ENCODE measurements at regions not wholly inside any gene's neighbourhood (a gene's known extent, or its start where the extent isn't known, plus 50 kb on each side); places are given as distances from the start of the nearest gene placed in this dataset.
"Not testable (repeated sequence)": the region's sequence is repeated elsewhere in the genome, so short reads cannot be mapped to it uniquely, and the experiment has no call there.

DNA sequence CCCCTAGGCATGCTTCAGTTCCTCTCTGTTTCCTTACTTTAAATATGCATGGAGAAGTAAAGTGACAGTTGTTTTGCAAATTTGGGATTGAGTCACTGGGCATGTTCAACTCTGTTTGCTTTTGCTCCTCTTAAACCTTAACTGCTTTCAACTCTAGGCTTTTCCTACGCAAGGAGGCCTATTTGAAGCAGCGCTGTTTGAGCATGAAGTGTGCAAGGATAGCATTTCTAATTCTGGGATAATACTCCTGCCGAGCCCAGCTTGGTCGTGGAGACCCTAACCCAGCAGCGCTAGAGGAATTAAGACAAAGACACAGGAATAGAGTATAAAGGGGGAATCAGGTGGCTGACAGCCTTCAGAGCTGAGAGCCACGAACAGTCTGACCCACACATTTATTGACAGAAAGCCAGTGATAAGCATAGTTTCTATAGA is 803.4 kb upstream of the CDH10 start:
- H3K4me3 ChIP-seq (ENCODE audit: insufficient read depth, low read length, poor library complexity, severe bottlenecking): no peak overlapping the region
- no peaks in the 10 kb centered on the region for H3K9me2 ChIP-seq (replicated peaks; ENCODE audit: insufficient read depth, low read length)
- no peaks in the 10 kb centered on the region for H3K36me3 ChIP-seq (ENCODE audit: low read length)
- H3F3A ChIP-seq (ENCODE audit: insufficient read depth): no peaks in the 10 kb centered on the region
- no peak for TF ChIP-seq EZH2phosphoT487 (conservative IDR thresholded peaks at IDR 0.05; ENCODE audit: low read length)
- H3K27me3 ChIP-seq (ENCODE audit: low read length): no peaks in the 10 kb centered on the region
- H3K79me2 ChIP-seq (ENCODE audit: insufficient read depth, low read length): no peaks in the 10 kb centered on the region
- H3K27ac ChIP-seq (ENCODE audit: low read depth, low read length): no peak overlapping the region
- no peaks in the 10 kb centered on the region for H4K20me1 ChIP-seq (ENCODE audit: low read depth, low read length)
- no peak overlapping the region for H2AFZ ChIP-seq (ENCODE audit: low read depth, low read length, severe bottlenecking)
- H3K9me3 ChIP-seq (ENCODE audit: insufficient read depth, low read length): no peaks in the 10 kb centered on the region
- no peak overlapping the region for H3K9ac ChIP-seq (ENCODE audit: low read length)
- no peak overlapping the region for H3K4me2 ChIP-seq (ENCODE audit: low read depth, low read length, poor library complexity, severe bottlenecking)

DNA sequence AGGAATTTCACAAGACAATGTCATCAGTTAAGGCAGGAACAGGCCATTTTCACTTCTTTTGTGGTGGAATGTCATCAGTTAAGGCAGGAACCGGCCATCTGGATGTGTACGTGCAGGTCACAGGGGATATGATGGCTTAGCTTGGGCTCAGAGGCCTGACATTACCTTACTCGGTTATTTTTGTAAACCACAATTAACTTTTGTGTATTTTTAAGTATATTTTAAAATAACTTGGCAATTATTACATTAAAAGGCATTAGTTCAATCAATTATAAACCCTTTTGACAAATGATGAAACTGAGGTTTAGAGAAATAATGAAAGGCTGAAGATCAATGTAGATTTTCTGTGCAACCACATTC is 801.3 kb upstream of the CDH10 start:
- not testable (repeated sequence) for H3K27me3 ChIP-seq (ENCODE audit: low read length); H3K79me2 ChIP-seq (ENCODE audit: insufficient read depth, low read length); H3K4me3 ChIP-seq (ENCODE audit: insufficient read depth, low read length, poor library complexity, severe bottlenecking); H3K9me2 ChIP-seq (replicated peaks; ENCODE audit: insufficient read depth, low read length); H3F3A ChIP-seq (ENCODE audit: insufficient read depth); H2AFZ ChIP-seq (ENCODE audit: low read depth, low read length, severe bottlenecking); H3K9ac ChIP-seq (ENCODE audit: low read length); H3K27ac ChIP-seq (ENCODE audit: low read depth, low read length); H3K36me3 ChIP-seq (ENCODE audit: low read length); H3K4me2 ChIP-seq (ENCODE audit: low read depth, low read length, poor library complexity, severe bottlenecking); H4K20me1 ChIP-seq (ENCODE audit: low read depth, low read length); H3K9me3 ChIP-seq (ENCODE audit: insufficient read depth, low read length)

DNA sequence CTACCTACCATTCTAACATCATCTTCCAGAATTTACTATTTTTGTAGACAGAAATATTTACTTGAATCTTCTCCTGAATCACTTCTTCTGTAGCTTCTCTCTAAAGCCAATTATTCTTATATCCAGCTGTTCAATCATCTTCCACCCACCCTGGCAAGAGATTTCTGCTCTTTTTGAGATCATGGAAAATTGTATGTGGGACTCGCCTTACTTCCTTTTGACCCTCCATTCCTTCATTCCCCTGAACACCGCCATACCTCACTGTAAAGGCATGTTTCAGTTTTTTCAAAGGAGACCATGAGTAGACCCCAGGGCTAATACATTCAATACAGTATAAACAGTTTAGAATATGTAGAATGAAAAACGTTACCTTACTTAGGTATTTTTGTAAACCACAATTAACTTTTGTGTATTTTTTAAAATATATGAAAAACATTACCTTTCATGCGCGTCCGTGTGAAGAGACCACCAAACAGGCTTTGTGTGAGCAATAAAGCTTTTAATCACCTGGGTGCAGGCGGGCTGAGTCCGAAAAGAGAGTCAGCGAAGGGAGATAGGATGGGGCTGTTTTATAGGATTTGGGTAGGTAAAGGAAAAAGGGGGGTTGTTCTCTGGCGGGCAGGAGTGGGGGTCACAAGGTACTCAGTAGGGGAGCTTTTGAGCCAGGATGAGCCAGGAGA is 800.7 kb upstream of the CDH10 start:
- not testable (repeated sequence) for H3K9me2 ChIP-seq (replicated peaks; ENCODE audit: insufficient read depth, low read length); H3K79me2 ChIP-seq (ENCODE audit: insufficient read depth, low read length); H4K20me1 ChIP-seq (ENCODE audit: low read depth, low read length); H3K27ac ChIP-seq (ENCODE audit: low read depth, low read length); H3K9ac ChIP-seq (ENCODE audit: low read length); H3K4me3 ChIP-seq (ENCODE audit: insufficient read depth, low read length, poor library complexity, severe bottlenecking); H3K4me2 ChIP-seq (ENCODE audit: low read depth, low read length, poor library complexity, severe bottlenecking); H3K36me3 ChIP-seq (ENCODE audit: low read length); H3F3A ChIP-seq (ENCODE audit: insufficient read depth); H3K27me3 ChIP-seq (ENCODE audit: low read length); H3K9me3 ChIP-seq (ENCODE audit: insufficient read depth, low read length)
- peak overlapping the region; percentile 89 for H2AFZ ChIP-seq (ENCODE audit: low read depth, low read length, severe bottlenecking)

DNA sequence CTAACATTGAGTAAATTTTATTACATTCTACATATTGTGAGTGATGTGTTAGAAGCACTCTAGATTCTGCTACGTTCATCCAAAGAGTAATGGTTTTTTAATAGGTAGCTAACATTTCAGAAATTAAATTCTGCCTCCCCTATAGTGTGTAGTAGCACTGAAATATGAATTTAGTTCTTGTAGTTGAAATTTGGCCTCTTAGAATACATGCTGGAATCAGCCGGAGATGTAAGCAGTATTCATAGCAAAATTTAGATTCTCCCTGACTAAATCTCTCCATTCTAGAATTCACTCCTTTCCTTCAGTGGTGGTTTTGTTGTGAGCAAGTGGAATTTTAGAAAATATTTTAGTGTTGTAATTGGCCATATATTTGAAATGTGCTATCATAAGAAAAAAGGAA is 799.9 kb upstream of the CDH10 start:
- no peaks in the 10 kb centered on the region for H3K9me3 ChIP-seq (ENCODE audit: insufficient read depth, low read length)
- H3K9me2 ChIP-seq (replicated peaks; ENCODE audit: insufficient read depth, low read length): no peaks in the 10 kb centered on the region
- H3K79me2 ChIP-seq (ENCODE audit: insufficient read depth, low read length): no peaks in the 10 kb centered on the region
- H3K36me3 ChIP-seq (ENCODE audit: low read length): no peaks in the 10 kb centered on the region
- H3K4me2 ChIP-seq (ENCODE audit: low read depth, low read length, poor library complexity, severe bottlenecking): no peak overlapping the region
- H3K27ac ChIP-seq (ENCODE audit: low read depth, low read length): no peak overlapping the region
- H4K20me1 ChIP-seq (ENCODE audit: low read depth, low read length): no peaks in the 10 kb centered on the region
- H3F3A ChIP-seq (ENCODE audit: insufficient read depth): no peaks in the 10 kb centered on the region
- no peak overlapping the region for H3K9ac ChIP-seq (ENCODE audit: low read length)
- H2AFZ ChIP-seq (ENCODE audit: low read depth, low read length, severe bottlenecking): peak overlapping the region; percentile 89
- no peaks in the 10 kb centered on the region for H3K27me3 ChIP-seq (ENCODE audit: low read length)
- no peak overlapping the region for H3K4me3 ChIP-seq (ENCODE audit: insufficient read depth, low read length, poor library complexity, severe bottlenecking)
- no peak for TF ChIP-seq EZH2phosphoT487 (conservative IDR thresholded peaks at IDR 0.05; ENCODE audit: low read length)

DNA sequence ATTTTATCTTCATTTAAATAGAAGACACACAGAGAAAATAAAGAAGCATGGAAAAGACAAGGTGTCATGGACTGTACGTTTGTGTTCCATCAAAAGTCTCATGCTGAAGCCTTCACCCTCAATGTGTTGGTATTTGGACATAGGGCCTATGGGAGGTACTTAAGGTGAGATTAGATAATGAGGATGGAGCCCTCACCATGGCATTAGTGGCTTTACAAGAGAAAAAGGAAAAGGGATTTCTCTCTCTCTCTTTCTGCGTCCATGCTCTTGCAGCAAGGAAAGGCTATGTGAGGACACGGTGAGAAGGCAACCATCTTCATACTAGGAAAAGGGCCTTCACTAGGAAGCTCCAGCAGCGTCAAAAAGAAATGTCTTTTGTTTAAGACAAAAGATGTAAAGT is 797.0 kb upstream of the CDH10 start:
- Histone ChIP-seq H3K36me3 (ENCODE audit: low read length) (0 out of 2 replicates have a peak, but pooled peaks cover 2% of the 10 kb centered on the region), H3K9me2 (replicated peaks; ENCODE audit: insufficient read depth, low read length) (no peaks in the 10 kb centered on the region), H3K9ac (ENCODE audit: low read length) (no peak overlapping the region), H3K79me2 (ENCODE audit: insufficient read depth, low read length) (no peaks in the 10 kb centered on the region), H3F3A (ENCODE audit: insufficient read depth) (no peaks in the 10 kb centered on the region), H4K20me1 (ENCODE audit: low read depth, low read length) (no peaks in the 10 kb centered on the region), H2AFZ (ENCODE audit: low read depth, low read length, severe bottlenecking) (peak overlapping the region; percentile 16), H3K27me3 (ENCODE audit: low read length) (no peaks in the 10 kb centered on the region), H3K9me3 (ENCODE audit: insufficient read depth, low read length) (no peaks in the 10 kb centered on the region), H3K4me3 (ENCODE audit: insufficient read depth, low read length, poor library complexity, severe bottlenecking) (no peak overlapping the region), H3K27ac (ENCODE audit: low read depth, low read length) (no peak overlapping the region), H3K4me2 (ENCODE audit: low read depth, low read length, poor library complexity, severe bottlenecking) (no peak overlapping the region)
- TF ChIP-seq, protein P1, sequence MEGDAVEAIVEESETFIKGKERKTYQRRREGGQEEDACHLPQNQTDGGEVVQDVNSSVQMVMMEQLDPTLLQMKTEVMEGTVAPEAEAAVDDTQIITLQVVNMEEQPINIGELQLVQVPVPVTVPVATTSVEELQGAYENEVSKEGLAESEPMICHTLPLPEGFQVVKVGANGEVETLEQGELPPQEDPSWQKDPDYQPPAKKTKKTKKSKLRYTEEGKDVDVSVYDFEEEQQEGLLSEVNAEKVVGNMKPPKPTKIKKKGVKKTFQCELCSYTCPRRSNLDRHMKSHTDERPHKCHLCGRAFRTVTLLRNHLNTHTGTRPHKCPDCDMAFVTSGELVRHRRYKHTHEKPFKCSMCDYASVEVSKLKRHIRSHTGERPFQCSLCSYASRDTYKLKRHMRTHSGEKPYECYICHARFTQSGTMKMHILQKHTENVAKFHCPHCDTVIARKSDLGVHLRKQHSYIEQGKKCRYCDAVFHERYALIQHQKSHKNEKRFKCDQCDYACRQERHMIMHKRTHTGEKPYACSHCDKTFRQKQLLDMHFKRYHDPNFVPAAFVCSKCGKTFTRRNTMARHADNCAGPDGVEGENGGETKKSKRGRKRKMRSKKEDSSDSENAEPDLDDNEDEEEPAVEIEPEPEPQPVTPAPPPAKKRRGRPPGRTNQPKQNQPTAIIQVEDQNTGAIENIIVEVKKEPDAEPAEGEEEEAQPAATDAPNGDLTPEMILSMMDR (IDR thresholded peaks at IDR 0.05; ENCODE audit: insufficient read depth, low read length, poor library complexity, severe bottlenecking): no peak
- TF ChIP-seq EZH2phosphoT487 (conservative IDR thresholded peaks at IDR 0.05; ENCODE audit: low read length): no peak

All from SU-DHL-6 (cell line).